IgD-negative memory B cell (primary cell): ENCODE measurements at regions not wholly inside any gene's neighbourhood (a gene's known extent, or its start where the extent isn't known, plus 50 kb on each side); places are given as distances from the start of the nearest gene placed in this dataset.
A peak's percentile ranks its signal among the peaks of the same experiment; 100 is the strongest.
"Not testable (repeated sequence)": the region's sequence is repeated elsewhere in the genome, so short reads cannot be mapped to it uniquely, and the experiment has no call there.

Source experiments
- H3K27ac Mint-ChIP-seq, 3 donors: one replicate each; pipeline ENCODE4 v1.8.0; 2020 to 2022; ENCODE audit warnings: mild to moderate bottlenecking in 3 of 3, mixed read lengths in 3 of 3, moderate library complexity in 1 of 3
- H3K27me3 Mint-ChIP-seq: one replicate; pipeline ENCODE4 v1.8.0; 2021; ENCODE audit warnings: mixed read lengths
- H3K36me3 Mint-ChIP-seq: one replicate; pipeline ENCODE4 v1.8.0; 2020; ENCODE audit warnings: mild to moderate bottlenecking, mixed read lengths
- H3K4me1 Mint-ChIP-seq, 3 donors: one replicate each; pipeline ENCODE4 v1.8.0; 2020 to 2022; ENCODE audit warnings: mixed read lengths in 3 of 3, mild to moderate bottlenecking in 1 of 3
- H3K4me3 Mint-ChIP-seq, 4 donors: one replicate each; pipeline ENCODE4 v1.8.0; 2020 to 2022; ENCODE audit warnings: mild to moderate bottlenecking in 4 of 4, mixed read lengths in 4 of 4, moderate library complexity in 3 of 4
- H3K9me3 Mint-ChIP-seq, 3 donors: one replicate each; pipeline ENCODE4 v1.8.0; 2020 to 2021; ENCODE audit warnings: mixed read lengths in 3 of 3, mild to moderate bottlenecking in 1 of 3

DNA sequence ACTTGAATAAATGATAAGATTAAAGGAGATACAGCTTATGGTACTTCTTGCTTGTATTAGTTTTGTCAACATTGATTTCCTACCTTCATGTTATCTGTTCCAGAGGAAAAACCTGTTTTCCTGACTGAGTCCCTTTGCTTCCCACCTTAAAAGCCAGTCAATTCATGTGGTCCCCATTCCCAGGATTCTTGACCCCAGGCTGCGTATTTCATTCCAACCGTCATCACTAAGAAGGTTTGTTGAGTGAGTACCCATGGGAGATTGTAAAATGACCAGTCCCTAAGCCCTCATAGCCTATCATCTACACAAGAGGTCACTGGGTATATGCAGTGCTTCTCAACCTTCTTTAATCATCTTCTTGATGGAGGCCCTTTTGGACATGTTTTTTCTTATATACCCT lies 52.2 kb downstream of the BEX3 start:
- H3K4me3 Mint-ChIP-seq = no peak overlapping the region
- no peaks in the 10 kb centered on the region for H3K4me1 Mint-ChIP-seq
- H3K27me3 Mint-ChIP-seq = peaks cover 3% of the 10 kb centered on the region
- H3K27ac Mint-ChIP-seq = no peak overlapping the region
- H3K9me3 Mint-ChIP-seq = no peaks in the 10 kb centered on the region
- no peaks in the 10 kb centered on the region for H3K36me3 Mint-ChIP-seq

GRCh38 chrX:103429026-103429425 lies 52.7 kb downstream of the BEX3 start:
- not testable (repeated sequence) for H3K27ac Mint-ChIP-seq, H3K36me3 Mint-ChIP-seq, H3K9me3 Mint-ChIP-seq, H3K4me3 Mint-ChIP-seq, H3K4me1 Mint-ChIP-seq, H3K27me3 Mint-ChIP-seq

DNA sequence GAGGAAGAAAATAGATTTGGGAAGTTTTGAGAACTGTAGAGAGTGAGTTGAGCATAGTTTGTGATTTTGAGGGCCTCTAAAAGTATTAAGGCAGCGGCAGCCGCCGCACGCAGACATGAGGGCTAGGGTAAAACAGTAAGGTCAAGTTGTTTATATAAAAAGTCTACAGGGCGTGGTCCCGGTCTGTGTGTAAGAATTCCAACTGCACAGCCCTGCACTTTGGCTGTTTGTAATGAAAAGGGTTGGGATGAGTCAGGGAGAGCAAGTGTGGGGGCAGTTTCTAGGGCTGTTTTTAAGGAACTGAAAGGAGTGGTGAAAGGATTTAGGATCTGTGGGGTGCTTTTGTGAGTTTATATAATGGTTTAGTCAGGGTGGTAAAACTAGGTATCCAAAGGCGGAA lies 55.0 kb downstream of the BEX3 start:
- H3K27ac Mint-ChIP-seq = no peak overlapping the region

GRCh38 chrX:103432841-103433240 lies 56.5 kb downstream of the BEX3 start:
- not testable (repeated sequence) for H3K36me3 Mint-ChIP-seq, H3K27ac Mint-ChIP-seq, H3K9me3 Mint-ChIP-seq, H3K27me3 Mint-ChIP-seq, H3K4me1 Mint-ChIP-seq, H3K4me3 Mint-ChIP-seq

More for the DNA sequence above, 55.0 kb downstream of the BEX3 start:
- Mint-ChIP-seq H3K36me3 (no peaks in the 10 kb centered on the region), H3K9me3 (no peaks in the 10 kb centered on the region), H3K4me3 (no peak overlapping the region), H3K4me1 (no peaks in the 10 kb centered on the region), H3K27me3 (peaks cover 3% of the 10 kb centered on the region)

- H3K27me3 Mint-ChIP-seq = peaks cover 3% of the 10 kb centered on the region
- H3K4me3 Mint-ChIP-seq = no peak overlapping the region
- no peaks in the 10 kb centered on the region for H3K4me1 Mint-ChIP-seq
- peak overlapping the region in 1 of 3 donors; percentile 22 for H3K27ac Mint-ChIP-seq
- no peaks in the 10 kb centered on the region for H3K36me3 Mint-ChIP-seq
- no peaks in the 10 kb centered on the region for H3K9me3 Mint-ChIP-seq
Measured at GRCh38 chrX:103437147-103437873, 61.0 kb downstream of the BEX3 start.

DNA sequence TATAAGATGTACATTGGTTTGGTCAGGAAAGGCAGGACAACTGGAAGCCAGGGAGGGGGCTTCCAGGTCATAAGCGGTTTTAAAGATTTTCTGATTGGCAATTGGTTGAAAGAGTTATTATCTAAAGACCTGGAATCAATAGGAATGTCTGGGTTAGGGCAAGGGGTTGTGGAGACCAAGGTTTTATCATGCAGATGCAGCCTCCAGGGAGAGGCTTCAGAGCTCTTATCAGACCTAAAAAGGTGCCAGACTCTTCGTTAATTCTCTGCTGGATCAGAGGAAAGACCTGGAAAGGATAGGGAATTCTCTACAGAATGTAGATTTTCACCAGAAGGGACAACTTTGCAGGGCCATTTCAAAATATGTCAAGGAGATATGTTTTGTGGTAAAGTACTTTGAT lies 62.8 kb downstream of the BEX3 start:
- no peaks in the 10 kb centered on the region for H3K36me3 Mint-ChIP-seq
- H3K9me3 Mint-ChIP-seq = no peaks in the 10 kb centered on the region
- H3K27ac Mint-ChIP-seq = no peak overlapping the region
- no peaks in the 10 kb centered on the region for H3K4me1 Mint-ChIP-seq
- H3K27me3 Mint-ChIP-seq = no peaks in the 10 kb centered on the region
- H3K4me3 Mint-ChIP-seq = no peak overlapping the region

GRCh38 chrX:103440621-103441020 lies 64.3 kb downstream of the BEX3 start:
- Mint-ChIP-seq H3K4me1 (no peaks in the 10 kb centered on the region), H3K27ac (no peak overlapping the region), H3K27me3 (no peaks in the 10 kb centered on the region), H3K9me3 (no peaks in the 10 kb centered on the region), H3K36me3 (no peaks in the 10 kb centered on the region), H3K4me3 (no peak overlapping the region)

- H3K27me3 Mint-ChIP-seq = no peaks in the 10 kb centered on the region
- H3K27ac Mint-ChIP-seq = no peak overlapping the region
- H3K4me1 Mint-ChIP-seq = no peaks in the 10 kb centered on the region
- H3K9me3 Mint-ChIP-seq = no peaks in the 10 kb centered on the region
- no peaks in the 10 kb centered on the region for H3K36me3 Mint-ChIP-seq
- H3K4me3 Mint-ChIP-seq = no peak overlapping the region
Measured at GRCh38 chrX:103441878-103442535, 65.7 kb downstream of the BEX3 start.

DNA sequence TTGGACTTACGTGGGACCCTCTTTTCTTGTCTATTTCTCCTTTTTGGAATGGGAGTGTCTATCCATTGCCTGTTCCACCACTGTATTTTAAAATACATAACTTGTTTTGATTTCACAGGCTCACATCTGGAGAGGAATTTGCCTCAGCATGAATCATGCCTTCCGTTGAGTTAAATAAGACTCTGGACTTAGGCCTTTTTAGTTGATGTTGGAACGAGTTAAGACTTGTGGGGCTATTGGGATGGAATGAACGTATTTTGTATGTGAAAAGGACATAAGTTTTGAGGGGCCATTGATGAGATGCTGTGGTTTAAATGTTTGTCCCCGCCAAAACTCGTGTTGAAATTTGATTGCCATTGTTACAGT lies 66.2 kb downstream of the BEX3 start:
- Mint-ChIP-seq H3K4me3 (no peak overlapping the region), H3K36me3 (no peaks in the 10 kb centered on the region), H3K9me3 (no peaks in the 10 kb centered on the region), H3K27me3 (no peaks in the 10 kb centered on the region), H3K27ac (no peak overlapping the region), H3K4me1 (no peaks in the 10 kb centered on the region)

DNA sequence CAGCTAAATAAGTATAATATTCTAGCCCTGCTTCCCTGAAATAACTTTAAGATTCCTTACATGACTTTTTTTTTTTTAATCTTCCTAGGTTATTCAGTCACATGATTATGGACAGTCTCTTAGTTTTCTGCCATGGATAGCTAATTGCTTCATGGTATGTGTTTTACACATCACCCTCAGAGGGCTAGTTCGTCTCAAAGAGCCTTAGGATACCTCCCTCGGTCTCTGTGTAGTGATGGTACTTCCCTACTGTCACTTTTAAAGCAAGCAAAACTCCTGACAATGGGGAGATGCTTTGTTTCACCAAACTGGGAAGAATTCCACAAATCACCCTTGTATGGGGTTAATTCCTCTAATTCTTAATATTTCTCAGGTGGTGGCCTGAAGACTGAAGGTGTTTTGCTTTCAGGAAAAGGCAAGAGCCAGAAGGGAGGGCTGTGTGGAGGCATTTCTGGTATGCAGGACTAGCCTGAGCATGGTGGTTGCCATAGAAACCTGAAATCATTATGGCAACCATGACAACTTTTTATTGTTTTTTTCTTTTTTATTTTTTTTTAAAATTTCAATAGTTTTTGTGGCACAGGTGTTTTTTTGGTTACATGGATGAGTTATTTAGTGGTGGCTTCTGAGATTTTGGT lies 70.4 kb downstream of the BEX3 start:
- Mint-ChIP-seq H3K27ac (no peak overlapping the region), H3K4me1 (no peaks in the 10 kb centered on the region), H3K4me3 (no peak overlapping the region), H3K27me3 (no peaks in the 10 kb centered on the region), H3K9me3 (peaks cover 2 to 5% (median 3%) of the 10 kb centered on the region in 3 donors), H3K36me3 (no peaks in the 10 kb centered on the region)
